GM12891 (cell line): ENCODE measurements at regions not wholly inside any gene's neighbourhood (a gene's known extent, or its start where the extent isn't known, plus 50 kb on each side); places are given as distances from the start of the nearest gene placed in this dataset.

Experiments used
- POLR2A ChIP-seq: IDR thresholded peaks from 2 replicates; pipeline ENCODE4 v1.6.1; 2011; ENCODE audit warnings: low read depth, low read length, control low read depth
- POLR2AphosphoS5 ChIP-seq: IDR thresholded peaks from 2 replicates; pipeline ENCODE4 v1.6.1; 2011; ENCODE audit warnings: low read depth, low read length, control low read depth

GRCh38 chr12:92259291-92259690 is 113.6 kb upstream of the BTG1 start:
- TF ChIP-seq POLR2A (no peak), POLR2AphosphoS5 (no peak)
